ENCODE measurements at regions not wholly inside any gene's neighbourhood (a gene's known extent, or its start where the extent isn't known, plus 50 kb on each side); places are given as distances from the start of the nearest gene placed in this dataset.

GRCh38 chr14:76272349-76272748, 103.6 kb upstream of the ESRRB start:
- no peaks in the 10 kb centered on the region; the same call in 1 of the 2 replicates for H3K27me3 ChIP-seq (ENCODE audit: control insufficient read depth, insufficient read depth, low read length)

GRCh38 chr14:76272774-76273173, 103.2 kb upstream of the ESRRB start:
- Histone ChIP-seq H3K27me3 (ENCODE audit: control insufficient read depth, insufficient read depth, low read length) (no peaks in the 10 kb centered on the region; the same call in 1 of the 2 replicates), H3K9me3 (ENCODE audit: control insufficient read depth, insufficient read depth, low read depth, low read length) (no peaks in the 10 kb centered on the region), H3K36me3 (ENCODE audit: control insufficient read depth, insufficient read depth, low read length) (no peaks in the 10 kb centered on the region), H3K4me1 (ENCODE audit: control insufficient read depth, insufficient read depth, low read length) (no peaks in the 10 kb centered on the region), H3K27ac (ENCODE audit: low read length) (no peak overlapping the region), H3K4me3 (ENCODE audit: low read depth in 2 of 2, low read length in 2 of 2) (no peak overlapping the region)
- in situ Hi-C loops (cut with HindIII; ENCODE audit: low pct_unique_long_range_greater_than_20kb, low sequenced_read_pairs), result no loop called here
- intact Hi-C loops (cut with micrococcal nuclease; ENCODE audit: unreplicated experiment), result no loop called here
- no peak for ATAC-seq
- no TSS peak for BruUV-seq (replicated peaks)
- no peak for TF ChIP-seq TCF7L2 (IDR thresholded peaks at IDR 0.05; ENCODE audit: low read depth, low read length)
- no peak for TF ChIP-seq CTCF (IDR thresholded peaks at IDR 0.05)
- no peak for TF ChIP-seq SIN3A (IDR thresholded peaks at IDR 0.05; ENCODE audit: borderline replicate concordance, insufficient read depth, low read depth, low read length)
- no peak for TF ChIP-seq REST (IDR thresholded peaks at IDR 0.05; ENCODE audit: insufficient read depth in 1 of 2, low read depth in 2 of 2, low read length in 1 of 2)
- no peak for TF ChIP-seq POLR2AphosphoS5 (IDR thresholded peaks at IDR 0.05; ENCODE audit: low read depth, low read length)
- ChIA-PET POLR2A (no interaction called here), CTCF (no interaction called here)
- DNase-seq (ENCODE audit: low read depth, low spot score), result no peak

More at GRCh38 chr14:76272349-76272748, 103.6 kb upstream of the ESRRB start:
- no peaks in the 10 kb centered on the region for H3K36me3 ChIP-seq (ENCODE audit: control insufficient read depth, insufficient read depth, low read length)
- DNase-seq (ENCODE audit: low read depth, low spot score), result no peak
- no peak overlapping the region for H3K27ac ChIP-seq (ENCODE audit: low read length)
- H3K4me3 ChIP-seq (ENCODE audit: low read depth in 2 of 2, low read length in 2 of 2), result no peak overlapping the region
- no TSS peak for BruUV-seq (replicated peaks)
- ChIA-PET CTCF (no interaction called here), POLR2A (no interaction called here)
- no peak for ATAC-seq
- H3K9me3 ChIP-seq (ENCODE audit: control insufficient read depth, insufficient read depth, low read depth, low read length), result no peaks in the 10 kb centered on the region
- intact Hi-C loops (cut with micrococcal nuclease; ENCODE audit: unreplicated experiment) (no loop called here), in situ Hi-C loops (cut with HindIII; ENCODE audit: low pct_unique_long_range_greater_than_20kb, low sequenced_read_pairs) (no loop called here)
- H3K4me1 ChIP-seq (ENCODE audit: control insufficient read depth, insufficient read depth, low read length), result no peaks in the 10 kb centered on the region
- TF ChIP-seq POLR2AphosphoS5 (IDR thresholded peaks at IDR 0.05; ENCODE audit: low read depth, low read length) (no peak), CTCF (IDR thresholded peaks at IDR 0.05) (no peak), TCF7L2 (IDR thresholded peaks at IDR 0.05; ENCODE audit: low read depth, low read length) (no peak), SIN3A (IDR thresholded peaks at IDR 0.05; ENCODE audit: borderline replicate concordance, insufficient read depth, low read depth, low read length) (no peak), REST (IDR thresholded peaks at IDR 0.05; ENCODE audit: insufficient read depth in 1 of 2, low read depth in 2 of 2, low read length in 1 of 2) (no peak)
